GM18520 (cell line): ENCODE measurements at regions not wholly inside any gene's neighbourhood (a gene's known extent, or its start where the extent isn't known, plus 50 kb on each side); places are given as distances from the start of the nearest gene placed in this dataset.

Source experiments
- ATAC-seq: cut with Tn5 transposase; IDR thresholded peaks from one replicate; pipeline ENCODE4 v1.9.1; 2021; ENCODE audit not compliant: unreplicated experiment

DNA sequence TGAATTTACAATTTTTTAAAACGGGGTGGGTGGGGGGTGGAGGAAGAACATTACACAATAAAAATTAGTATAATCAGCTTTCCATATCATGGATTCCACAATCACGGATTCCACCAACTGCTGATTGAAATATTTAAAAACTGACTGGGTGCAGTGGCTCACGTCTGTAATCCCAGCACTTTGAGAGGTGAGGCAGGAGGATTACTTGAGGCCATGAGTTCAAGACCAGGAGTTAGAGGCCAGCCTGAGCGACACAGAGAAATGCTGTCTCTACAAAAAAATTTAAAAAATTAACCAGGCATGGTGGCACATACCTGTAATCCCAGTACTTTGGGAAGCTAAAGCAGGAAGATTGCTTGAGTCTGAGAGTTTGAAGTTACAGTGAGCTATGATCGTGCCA lies 254.7 kb downstream of the ATG4C start:
- ATAC-seq = no peak

DNA sequence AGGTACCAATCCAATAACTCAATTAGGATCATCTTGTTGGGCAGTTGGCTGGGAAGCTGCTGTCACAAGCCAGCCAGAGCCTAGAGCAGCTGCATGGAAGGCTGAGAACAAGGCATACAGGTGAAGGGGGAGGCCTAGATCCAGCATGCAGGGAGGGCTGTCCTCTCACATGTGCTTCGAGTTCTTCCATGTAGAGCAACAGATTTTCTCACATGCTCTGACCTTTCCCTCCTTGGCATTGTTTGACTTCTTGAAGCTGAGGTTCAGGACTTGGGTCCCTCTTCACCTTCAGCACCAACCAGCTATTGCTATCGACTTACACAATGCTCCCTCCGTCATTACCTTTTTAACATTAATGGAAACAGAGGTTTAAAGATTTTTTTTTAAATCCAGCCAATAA lies 257.7 kb downstream of the ATG4C start:
- no peak for ATAC-seq

DNA sequence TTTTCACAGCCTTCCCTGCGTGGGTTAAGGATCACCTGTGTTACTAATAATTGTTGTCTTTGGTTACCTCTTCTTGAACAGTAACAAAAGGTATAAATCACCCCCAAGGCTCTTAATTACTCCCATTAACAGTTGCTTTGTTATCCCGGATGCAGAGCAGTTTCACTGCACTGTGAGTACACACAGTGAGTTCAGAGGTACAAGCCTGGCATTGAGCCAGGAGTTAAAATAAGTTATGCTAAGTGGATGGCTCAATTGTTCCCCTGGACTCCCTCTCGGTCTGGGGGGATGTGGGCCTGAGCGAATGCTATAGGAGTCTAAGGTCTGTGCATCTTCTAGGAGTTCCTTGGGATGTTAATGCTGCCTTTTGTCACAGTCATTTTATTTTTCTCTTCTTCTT lies 258.3 kb downstream of the ATG4C start:
- ATAC-seq = no peak

DNA sequence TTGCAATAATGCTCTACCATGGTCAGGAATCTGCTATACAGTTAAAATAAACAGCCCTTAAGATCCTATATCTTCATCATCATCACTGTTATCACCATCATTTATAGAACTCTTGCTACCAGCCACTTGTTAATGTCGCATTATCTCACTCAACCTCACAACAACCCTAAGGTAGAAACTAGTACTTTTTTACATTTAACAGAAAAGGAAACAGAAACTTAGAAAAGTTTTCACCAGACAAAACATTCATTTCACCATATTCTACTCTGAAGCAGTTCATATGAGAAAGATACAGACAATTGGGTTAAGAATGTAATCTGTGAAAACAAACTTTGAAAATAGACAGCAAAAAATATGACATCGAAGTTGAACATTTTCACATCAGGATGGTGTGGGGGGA lies 262.6 kb downstream of the ATG4C start:
- ATAC-seq = peak; percentile 37

DNA sequence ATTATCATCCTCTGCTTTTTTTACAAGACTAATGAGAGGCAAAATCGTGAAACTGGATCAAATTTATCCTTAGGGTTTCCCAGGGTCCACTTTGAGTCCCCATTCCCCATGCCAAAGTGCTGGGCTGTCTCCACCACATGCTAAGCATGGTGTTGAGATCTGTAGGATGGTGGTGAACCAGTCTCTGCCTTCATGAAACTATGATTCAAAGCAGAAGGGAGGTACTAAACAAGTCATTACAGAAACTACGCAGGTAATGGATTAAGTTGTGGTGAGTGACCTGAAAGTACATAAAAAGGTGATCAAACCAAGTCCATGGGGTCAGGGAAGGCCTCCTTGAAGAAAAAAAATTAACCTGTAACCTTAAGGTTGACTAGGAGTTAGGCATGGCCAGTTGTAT lies 265.2 kb downstream of the ATG4C start:
- ATAC-seq = no peak

DNA sequence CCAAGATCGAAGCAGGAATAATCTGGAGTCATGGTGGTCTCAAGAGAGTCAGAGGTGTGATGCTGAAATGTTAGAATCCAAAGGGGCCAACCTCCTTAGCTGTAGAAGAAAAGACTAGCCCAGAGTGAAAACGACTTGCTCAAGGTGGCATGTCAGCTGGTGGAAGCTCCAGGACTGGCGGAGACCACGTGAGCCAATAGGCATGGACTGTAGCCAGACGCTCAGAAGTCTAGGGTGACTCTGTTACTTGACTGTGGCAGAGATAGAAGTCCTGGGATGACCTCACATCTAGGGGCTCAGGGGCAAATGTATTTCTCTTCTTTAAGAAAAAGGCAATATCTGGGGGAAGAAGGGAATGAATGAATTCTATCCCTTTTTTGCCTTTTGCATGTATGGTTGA lies 267.4 kb downstream of the ATG4C start:
- no peak for ATAC-seq

DNA sequence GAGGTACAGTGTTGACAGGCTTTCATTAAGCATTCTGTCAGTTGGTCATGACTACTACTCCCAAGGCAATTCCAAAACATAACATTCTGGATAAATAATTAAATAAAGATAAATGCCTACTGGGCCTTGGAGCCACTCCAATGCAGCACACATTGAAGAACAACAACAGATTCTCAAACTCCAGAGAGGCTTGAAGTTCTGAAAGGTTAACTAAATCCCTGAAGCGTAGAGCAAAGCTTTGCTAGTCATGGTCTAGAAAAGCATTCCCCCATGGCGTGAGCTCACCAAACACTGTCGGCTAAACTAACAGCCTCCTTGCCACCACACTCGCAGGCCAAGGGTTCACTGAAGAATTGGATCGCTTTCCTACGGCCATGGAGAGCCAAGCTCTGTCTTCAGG lies 268.0 kb downstream of the ATG4C start:
- no peak for ATAC-seq

DNA sequence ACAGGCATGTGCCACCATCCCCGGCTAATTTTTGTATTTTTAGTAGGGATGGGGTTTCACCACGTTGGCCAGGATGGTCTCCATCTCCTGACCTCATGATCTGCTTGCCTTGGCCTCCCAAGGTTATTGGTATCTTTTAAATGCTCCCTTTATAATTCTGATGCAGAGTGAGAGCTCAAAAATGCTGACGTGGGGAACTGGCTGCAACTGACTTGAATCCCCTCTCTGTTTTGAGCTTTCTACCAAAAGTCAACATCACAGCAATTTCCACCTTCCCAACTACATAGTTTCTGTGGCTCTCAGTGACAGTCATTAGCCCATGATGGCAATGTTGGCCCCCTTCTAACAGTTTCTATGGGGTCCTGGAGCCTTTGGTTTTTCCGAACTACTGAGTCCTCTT lies 268.2 kb upstream of the FOXD3 start:
- no peak for ATAC-seq

DNA sequence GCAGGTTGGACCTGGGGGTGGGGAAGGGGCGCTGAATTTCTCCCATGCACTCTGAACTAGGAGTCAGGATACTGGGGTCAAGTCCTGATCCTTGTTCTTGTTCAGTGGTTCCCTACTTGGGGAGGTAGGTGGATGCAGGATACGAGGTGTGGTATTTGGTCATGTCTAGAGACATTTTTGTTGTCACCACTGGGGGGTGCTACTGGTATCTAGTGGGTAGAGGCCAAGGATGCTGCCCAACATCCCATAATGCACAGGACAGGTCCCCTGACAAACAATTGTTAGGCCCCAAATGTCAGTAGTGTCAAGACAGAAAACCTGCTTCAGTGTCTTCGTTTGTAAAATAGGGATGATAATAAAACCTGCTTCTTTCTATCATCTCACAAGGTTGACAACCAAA lies 259.0 kb upstream of the FOXD3 start:
- no peak for ATAC-seq

DNA sequence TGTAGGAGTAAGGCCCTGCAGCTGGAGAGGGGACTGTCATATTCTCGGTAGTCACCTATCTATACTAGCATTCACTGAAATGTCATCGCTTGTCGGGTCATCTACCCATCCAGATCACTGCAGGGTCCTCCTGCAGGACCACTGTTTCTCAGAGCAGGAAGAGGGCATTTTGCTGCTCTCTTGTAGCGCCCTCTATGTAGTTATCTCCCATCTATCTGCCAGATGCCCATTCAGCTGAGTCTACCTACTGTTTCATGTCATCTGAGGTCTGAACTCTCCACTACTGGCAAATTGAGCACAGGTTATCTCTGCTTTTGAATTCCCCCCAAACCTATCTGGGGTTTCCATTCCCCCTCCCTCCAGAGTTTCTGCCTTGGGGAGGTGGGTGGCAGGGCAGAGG lies 258.2 kb upstream of the FOXD3 start:
- ATAC-seq = no peak

DNA sequence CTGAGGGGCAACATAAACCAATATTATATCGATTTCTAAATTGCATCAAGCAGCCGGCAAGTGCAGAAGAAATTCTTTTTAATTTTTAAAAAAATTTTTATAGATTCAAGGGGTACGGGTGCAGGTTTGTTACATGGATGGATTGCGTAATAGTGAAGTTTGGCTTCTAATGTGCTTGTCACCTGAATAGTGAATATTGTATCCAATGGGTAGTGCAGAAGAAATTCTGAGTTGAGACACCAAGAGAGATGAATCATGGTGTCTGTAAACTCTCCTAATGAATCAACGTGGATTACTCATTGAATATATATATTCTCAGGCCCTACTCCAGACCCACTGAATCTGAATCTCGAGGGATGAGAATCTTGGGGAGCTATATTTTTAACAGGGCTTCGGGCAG lies 253.7 kb upstream of the FOXD3 start:
- no peak for ATAC-seq

DNA sequence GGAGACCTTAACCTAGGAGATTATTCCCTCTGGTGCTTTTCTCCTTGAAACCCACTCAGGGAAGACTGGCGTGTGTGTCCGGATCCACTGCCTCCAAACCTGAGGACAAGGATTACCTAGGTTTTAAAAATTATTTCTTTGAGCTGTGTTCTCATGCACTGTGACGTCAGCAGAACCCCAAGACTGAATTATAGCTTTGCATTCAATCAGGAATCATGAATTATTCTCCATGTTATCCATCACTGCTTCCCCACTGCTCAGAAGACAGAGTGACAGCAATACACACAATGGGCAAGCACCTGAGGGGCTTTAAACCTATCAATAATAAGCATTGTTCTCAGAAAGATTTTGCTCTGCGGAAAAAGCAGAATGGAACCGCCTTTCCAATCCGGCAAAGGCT lies 253.2 kb upstream of the FOXD3 start:
- ATAC-seq = no peak

DNA sequence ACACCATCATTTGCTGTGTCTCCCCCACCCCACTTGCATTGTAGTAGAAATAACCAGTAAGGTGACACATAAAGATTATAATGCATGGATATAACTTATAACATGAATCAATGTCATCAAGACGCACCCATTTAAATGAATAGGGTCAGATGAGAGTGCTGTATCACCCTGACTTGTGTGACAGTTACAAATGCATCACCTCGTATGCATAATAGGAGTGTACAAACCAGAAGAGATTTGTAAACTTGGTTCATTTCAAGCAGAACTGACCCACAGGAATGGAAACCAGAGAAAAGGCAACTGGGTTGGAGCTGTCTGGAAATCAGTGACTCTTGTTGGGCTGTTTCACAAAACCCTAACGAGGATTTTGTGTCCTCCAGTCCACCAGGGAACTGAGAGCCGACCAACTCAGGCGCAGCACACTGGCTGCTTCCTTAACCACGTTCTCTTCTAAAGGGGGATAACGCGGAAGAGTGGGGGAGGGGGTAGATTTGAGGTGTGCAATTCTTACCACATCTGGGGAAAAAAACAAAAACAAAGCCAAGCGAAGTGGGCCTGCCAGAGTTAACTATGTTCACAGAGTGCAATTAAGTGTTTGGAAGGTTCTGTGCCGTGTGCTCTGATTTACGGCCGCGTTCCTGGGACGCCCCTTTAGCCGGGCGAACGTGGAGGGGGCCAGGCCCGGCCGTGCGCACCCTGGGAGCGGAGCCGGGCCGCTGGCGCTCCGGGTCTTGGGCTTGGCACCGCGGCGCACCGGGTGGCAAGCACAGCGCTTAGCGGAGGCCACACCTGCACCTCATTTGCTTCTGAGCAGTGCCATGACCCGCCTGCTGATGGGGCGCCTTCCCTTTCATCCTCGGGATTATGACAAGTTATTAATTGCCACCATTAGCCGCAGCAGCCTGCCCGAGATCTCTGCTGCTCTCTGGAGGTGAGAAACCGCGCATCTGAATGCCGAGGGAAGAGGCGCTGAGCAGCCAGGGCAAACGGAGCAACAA lies 248.8 kb upstream of the FOXD3 start:
- no peak for ATAC-seq

DNA sequence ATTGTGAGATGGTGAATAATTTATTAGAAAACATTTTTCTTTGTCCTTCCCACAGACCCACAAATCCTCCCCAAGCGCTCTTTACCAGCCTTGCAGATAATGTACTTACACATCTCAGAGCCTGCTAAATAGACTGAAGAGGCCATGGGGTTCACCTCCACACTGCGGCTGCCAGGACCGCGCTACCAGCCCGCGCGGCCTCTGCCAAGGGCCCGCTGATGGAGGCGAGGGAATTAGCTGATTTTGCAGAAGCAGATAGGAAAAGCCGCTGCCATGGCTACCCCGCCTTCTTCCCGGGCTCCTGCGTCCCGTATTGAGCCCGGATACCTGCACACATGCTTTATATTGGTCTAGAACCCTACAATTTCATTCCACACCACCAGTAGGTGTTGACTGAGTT lies 248.0 kb upstream of the FOXD3 start:
- ATAC-seq = no peak

DNA sequence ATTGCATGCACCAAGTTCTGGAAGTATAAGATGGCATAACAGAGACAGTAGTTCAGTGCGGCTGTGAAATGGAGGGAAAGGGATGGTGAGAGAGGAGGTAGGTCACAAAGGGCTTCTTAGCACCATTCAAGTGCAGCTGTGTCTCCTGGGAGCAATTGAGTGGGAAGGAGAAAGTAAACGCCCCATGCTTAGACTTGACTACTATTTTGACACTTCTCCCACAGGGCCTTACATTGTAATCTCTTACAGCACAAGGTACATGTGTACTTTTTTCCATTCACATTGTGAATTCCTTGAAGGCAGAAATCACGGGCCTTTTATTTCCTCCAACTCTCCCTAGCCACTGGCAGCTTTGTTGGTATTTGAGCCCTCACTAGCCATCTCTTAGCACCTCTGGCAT lies 239.6 kb upstream of the FOXD3 start:
- no peak for ATAC-seq

DNA sequence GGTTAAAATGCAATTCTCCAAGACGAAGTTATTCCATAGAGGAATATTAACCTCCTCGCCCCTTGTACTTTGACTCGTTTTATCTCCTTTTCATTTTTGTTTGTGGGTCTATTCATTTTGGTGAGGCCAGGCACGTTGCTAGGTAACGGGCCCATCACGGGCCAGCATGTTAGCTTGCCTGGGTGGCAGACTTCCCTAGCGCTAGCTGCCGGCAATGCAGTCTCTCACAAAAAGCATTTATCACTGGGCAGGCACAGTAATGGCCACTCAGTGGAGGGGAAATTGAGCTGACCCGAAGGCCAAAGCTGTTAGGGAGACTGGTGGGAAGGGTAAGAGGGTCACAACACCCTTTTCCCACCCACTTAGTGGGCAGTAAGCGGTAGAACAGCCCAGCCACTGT lies 234.4 kb upstream of the FOXD3 start:
- ATAC-seq = no peak

DNA sequence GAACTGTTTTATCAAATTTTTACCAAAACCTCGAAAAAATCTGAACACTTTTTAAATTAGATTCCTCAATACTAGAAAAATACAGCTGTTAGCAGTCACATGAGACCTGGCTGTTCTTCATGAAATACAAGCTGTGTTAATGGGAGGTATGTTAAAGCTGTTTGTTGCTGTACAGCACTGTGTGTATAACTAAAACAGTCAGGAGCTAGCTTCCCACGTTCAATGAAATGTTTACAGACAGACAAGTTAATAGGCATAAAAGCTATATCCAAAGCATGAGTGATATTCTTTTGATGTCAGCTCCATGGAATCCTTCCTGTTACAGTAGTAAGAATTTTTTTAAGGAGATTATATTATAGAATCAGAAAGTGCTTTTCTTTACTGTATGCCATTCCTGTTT lies 223.2 kb upstream of the FOXD3 start:
- no peak for ATAC-seq

DNA sequence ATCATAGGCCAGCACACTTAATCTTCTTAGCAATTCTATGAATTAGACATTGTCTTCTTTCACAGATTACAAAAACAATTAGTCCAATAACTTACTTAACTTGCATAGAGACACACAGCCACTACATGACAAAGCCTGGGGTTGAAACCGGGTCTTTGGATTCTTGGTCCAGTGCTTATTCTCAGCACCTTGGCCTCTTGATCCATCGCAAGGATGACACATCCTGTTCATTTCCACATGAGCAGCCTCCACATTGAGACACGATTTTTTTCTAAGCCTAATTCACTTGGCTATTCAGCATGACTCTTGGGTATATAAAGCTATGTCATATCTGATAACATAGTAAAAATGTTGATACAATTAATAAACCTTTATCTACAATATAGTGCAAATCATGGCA lies 221.0 kb upstream of the FOXD3 start:
- no peak for ATAC-seq

DNA sequence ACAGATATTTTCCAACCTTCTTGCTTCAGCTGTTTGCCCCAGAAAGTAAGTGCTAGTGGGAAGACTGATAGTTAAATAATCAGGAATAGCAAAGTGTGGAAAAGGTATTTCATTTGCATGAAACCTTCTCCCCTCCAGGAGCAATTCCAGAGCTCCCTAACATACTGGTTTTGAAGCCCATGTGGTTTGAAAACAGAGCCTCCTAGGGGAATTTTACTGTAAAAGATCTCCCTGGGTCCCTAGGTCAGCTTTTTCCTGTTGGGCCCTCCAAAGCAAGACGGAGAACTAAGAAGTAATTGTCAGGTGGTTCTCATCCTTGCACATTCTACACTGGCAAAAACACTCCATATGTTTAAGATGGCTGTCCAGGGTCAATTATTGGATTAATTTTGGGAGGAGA lies 218.7 kb upstream of the FOXD3 start:
- no peak for ATAC-seq

DNA sequence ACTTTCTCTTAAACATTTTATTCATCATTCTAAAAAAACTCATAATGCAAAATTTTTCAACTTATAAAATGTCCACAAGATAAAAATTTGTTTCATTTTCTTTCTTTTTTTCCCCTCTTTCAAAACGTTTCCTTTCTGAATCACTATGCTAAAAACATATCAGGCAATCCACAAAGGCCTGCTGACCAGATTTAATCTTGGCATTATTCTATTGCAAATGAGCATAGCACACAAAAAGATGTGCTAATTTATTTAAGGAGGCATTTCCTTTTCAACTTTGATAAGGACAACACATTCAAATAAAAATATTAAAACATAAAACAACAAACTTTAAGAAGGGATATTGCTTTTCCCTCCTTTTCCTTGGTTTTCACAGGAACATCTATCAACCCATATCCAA lies 215.3 kb upstream of the FOXD3 start:
- no peak for ATAC-seq

DNA sequence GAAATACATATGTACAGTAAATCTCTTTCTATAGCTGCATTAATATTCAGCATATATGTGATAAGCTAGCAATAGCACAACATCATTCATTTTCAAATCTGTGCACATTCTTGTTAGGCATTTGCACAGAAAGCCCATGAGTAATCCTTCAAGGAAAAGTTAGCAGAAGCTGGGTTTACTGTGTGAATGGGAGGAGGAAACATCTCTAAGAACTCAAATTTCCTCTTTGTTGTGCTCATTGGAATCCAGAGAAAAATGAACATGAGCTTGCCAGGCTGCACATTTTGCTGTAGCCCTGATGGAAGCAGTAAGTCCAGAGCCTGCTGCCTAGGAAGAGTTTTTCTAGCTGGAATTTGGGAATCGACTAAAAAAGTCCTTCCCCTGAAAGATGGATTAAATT lies 214.2 kb upstream of the FOXD3 start:
- ATAC-seq = no peak

DNA sequence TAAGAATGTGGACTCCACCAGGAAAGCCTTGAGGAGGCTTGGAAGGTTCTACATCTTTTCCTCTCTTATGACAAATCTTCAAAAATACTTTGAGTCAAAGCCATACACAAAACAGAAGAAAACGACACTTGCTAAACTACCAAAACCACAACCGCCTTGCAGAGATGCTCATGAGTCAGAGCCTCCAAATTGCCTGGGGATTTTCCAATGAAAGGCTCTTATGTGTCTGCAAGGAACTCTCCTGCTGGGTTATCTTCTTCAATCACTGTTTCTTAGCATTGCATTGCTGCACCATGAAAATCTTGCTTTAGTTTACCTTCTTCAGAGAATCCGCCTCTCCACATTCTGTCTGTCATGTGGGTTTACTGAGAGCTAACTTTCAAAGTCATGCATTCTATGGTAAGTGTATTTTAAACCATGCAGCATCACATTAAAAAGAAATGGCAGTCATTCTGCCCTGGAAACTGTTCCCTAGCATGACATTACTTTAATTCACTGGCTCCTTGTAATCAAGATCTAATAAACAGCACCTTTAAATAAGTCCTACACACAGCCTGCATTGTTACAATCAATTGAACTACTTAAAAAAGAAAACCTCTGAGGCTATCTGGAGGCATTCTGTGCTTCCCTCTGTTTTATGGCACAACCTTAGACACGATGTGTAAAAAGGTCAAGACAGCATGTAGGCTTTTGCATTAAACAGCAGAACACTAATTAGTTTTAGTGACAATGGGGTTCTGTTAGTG lies 210.0 kb upstream of the FOXD3 start:
- ATAC-seq = peak; percentile 41
